Caco-2 (cell line): ENCODE measurements at regions not wholly inside any gene's neighbourhood (a gene's known extent, or its start where the extent isn't known, plus 50 kb on each side); places are given as distances from the start of the nearest gene placed in this dataset.

Source experiments
- BruUV-seq: library from RNA; stranded (reverse); fragments of 400-500 nt; replicated peaks from 2 replicates; lab custom pipeline; 2021; lab: Mats Ljungman, UMichigan
- CTCF ChIA-PET: fragments of 300-600 bp; sonication (Branson Sonifier 250); formaldehyde crosslinking; loops from one replicate; lab custom pipeline; 2022; ENCODE audit warnings: antibody characterized with exemption; lab: Charles Lee
- POLR2A ChIA-PET: fragments of 300-600 bp; sonication (Branson Sonifier 250); formaldehyde crosslinking; loops from one replicate; lab custom pipeline; 2022; ENCODE audit warnings: antibody characterized with exemption; lab: Charles Lee
- DNase-seq, 2 experiments: peaks; one replicate each; pipeline versions ENCODE4 v3.0.0 to v3.0.0-alpha.2; 2020 to 2022
- H3K27me3 ChIP-seq: replicated peaks from 2 replicates; pipeline ENCODE4 v1.6.0; 2011; ENCODE audit warnings: low read length; ENCODE audit not compliant: control insufficient read depth, insufficient read depth
- H3K36me3 ChIP-seq: 2 replicates; pipeline ENCODE4 v1.5.1; 2011; ENCODE audit warnings: low read length; ENCODE audit not compliant: control insufficient read depth, insufficient read depth
- H3K4me1 ChIP-seq: fragments of 250-450 bp; sonication (Bioruptor Pico); 2 replicates; pipeline ENCODE4 v1.5.1; 2020; ENCODE audit warnings: mild to moderate bottlenecking
- H3K4me3 ChIP-seq: 2 replicates; pipeline ENCODE4 v1.5.1; 2011; ENCODE audit warnings: low read depth, mild to moderate bottlenecking, control low read depth, low read length
- H3K9me3 ChIP-seq: fragments of 250-450 bp; sonication (Bioruptor Pico); 2 replicates; pipeline ENCODE4 v1.5.1; 2020; ENCODE audit warnings: mild to moderate bottlenecking, moderate library complexity
- H3K27ac Mint-ChIP-seq: one replicate; pipeline ENCODE4 v1.8.0; 2022; ENCODE audit warnings: mixed read lengths; ENCODE audit not compliant: unreplicated experiment
- H3K27me3 Mint-ChIP-seq: one replicate; pipeline ENCODE4 v1.8.0; 2022; ENCODE audit warnings: mixed read lengths; ENCODE audit not compliant: insufficient read depth, unreplicated experiment
- H3K36me3 Mint-ChIP-seq: one replicate; pipeline ENCODE4 v1.8.0; 2022; ENCODE audit warnings: mild to moderate bottlenecking, mixed read lengths; ENCODE audit not compliant: insufficient read depth, unreplicated experiment
- H3K4me1 Mint-ChIP-seq: one replicate; pipeline ENCODE4 v1.8.0; 2022; ENCODE audit warnings: low read depth, mixed read lengths; ENCODE audit not compliant: unreplicated experiment
- H3K4me3 Mint-ChIP-seq: one replicate; pipeline ENCODE4 v1.8.0; 2022; ENCODE audit warnings: mild to moderate bottlenecking, moderate library complexity, mixed read lengths; ENCODE audit not compliant: unreplicated experiment
- H3K9me3 Mint-ChIP-seq: one replicate; pipeline ENCODE4 v1.8.0; 2022; ENCODE audit warnings: mixed read lengths; ENCODE audit not compliant: unreplicated experiment
- intact Hi-C: fragments of 100-400 bp; cut with micrococcal nuclease; formaldehyde crosslinking; loops from one replicate; pipeline ENCODE4 v1.10.0; 2022; ENCODE audit not compliant: unreplicated experiment
- TF ChIP-seq, protein P1 (sequence below), 2 experiments: fragments of 200-600 bp in 1 of 2; IDR thresholded peaks; 1 replicate in 1 of 2; 2 replicates in 1 of 2; pipeline versions ENCODE4 v1.5.1 to v1.8.0; 2011 to 2022; ENCODE audit warnings: antibody characterized with exemption in 1 of 2, control low read depth in 1 of 2, inconsistent platforms in 1 of 2, low read depth in 1 of 2, low read length in 1 of 2, mild to moderate bottlenecking in 1 of 2, moderate library complexity in 1 of 2; ENCODE audit not compliant: insufficient read depth in 1 of 2, severe bottlenecking in 1 of 2, unreplicated experiment in 1 of 2

DNA sequence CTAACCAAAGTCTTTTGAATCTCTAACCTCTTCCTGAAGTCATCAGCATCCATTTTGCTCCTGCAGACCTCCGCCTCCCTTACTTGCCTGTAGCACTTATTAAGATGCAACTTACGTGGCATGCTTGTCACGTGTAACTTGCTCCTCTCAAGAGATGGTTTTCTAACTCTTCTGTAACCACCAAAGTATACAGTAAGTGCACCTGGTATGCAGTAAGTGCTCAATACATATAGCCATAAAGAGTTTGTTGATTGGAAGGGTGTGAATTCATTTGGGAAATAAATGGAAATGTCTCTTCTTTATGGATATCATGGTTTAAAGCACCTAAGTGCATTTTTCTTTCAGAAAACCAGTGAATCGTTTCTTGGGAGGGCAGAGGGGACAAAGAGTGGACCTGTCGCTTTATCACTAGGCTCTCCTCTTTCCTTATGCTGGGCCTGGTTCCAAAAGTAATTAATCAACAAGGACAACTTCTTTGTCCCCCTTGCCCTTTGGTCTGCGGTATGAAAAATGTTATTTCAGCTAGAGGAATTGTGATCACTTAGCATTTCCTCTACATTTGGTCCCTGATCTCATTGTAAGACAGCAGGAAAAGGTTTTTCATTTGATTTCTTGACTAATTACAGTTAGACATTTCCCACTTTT lies 370.0 kb upstream of the SPRED2 start:
- POLR2A ChIA-PET = no interaction called here
- H3K36me3 Mint-ChIP-seq = no peaks in the 10 kb centered on the region
- H3K4me1 Mint-ChIP-seq = no peaks in the 10 kb centered on the region
- no peak overlapping the region for H3K4me3 Mint-ChIP-seq
- peaks cover 15% of the 10 kb centered on the region for H3K27me3 Mint-ChIP-seq
- Histone ChIP-seq H3K4me1 (no peaks in the 10 kb centered on the region), H3K36me3 (no peaks in the 10 kb centered on the region; the same call in 1 of the 2 replicates), H3K4me3 (no peak overlapping the region), H3K9me3 (0 out of 2 replicates have a peak, but pooled peaks cover 2% of the 10 kb centered on the region), H3K27me3 (no peaks in the 10 kb centered on the region; the same call in 1 of the 2 replicates)
- CTCF ChIA-PET = no interaction called here
- BruUV-seq = no TSS peak
- no peak overlapping the region for H3K27ac Mint-ChIP-seq
- no peak for DNase-seq
- peaks cover 8% of the 10 kb centered on the region for H3K9me3 Mint-ChIP-seq
- TF ChIP-seq, protein P1, sequence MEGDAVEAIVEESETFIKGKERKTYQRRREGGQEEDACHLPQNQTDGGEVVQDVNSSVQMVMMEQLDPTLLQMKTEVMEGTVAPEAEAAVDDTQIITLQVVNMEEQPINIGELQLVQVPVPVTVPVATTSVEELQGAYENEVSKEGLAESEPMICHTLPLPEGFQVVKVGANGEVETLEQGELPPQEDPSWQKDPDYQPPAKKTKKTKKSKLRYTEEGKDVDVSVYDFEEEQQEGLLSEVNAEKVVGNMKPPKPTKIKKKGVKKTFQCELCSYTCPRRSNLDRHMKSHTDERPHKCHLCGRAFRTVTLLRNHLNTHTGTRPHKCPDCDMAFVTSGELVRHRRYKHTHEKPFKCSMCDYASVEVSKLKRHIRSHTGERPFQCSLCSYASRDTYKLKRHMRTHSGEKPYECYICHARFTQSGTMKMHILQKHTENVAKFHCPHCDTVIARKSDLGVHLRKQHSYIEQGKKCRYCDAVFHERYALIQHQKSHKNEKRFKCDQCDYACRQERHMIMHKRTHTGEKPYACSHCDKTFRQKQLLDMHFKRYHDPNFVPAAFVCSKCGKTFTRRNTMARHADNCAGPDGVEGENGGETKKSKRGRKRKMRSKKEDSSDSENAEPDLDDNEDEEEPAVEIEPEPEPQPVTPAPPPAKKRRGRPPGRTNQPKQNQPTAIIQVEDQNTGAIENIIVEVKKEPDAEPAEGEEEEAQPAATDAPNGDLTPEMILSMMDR (IDR thresholded peaks at IDR 0.05; ENCODE audit: insufficient read depth in 1 of 2, low read depth in 1 of 2, low read length in 1 of 2, severe bottlenecking in 1 of 2, unreplicated experiment in 1 of 2) = no peak
- intact Hi-C loops = no loop called here

DNA sequence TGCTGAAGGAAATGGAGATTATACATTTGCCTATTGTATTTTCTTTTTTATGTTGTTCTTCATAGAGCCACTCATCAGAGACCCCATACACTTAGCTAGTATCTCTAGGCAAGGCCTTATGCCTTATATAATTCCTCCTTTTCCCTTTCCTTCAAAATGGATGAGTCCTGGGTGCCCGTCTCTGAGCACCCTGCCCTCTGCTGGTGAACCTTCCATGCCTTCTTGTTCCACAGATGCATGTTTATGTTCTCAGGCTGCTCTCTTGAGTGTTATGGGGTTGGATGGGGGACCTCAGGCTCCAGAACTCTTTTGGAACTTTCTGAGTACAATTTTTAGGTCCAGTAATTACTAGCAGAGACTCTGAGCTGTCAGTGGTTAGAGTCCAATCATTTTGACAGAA lies 368.6 kb upstream of the SPRED2 start:
- ChIA-PET CTCF (interaction anchor here (0.7 kb wide), 1 partner anchor 153 kb away, joined by 3 read pairs; no protein-coding TSS in a partner anchor), POLR2A (no interaction called here)
- intact Hi-C loops = loop anchor here (1.0 kb wide), 2 partner anchors 79 to 161 kb away; no protein-coding TSS in a partner anchor
- TF ChIP-seq, protein P1 (IDR thresholded peaks at IDR 0.05; ENCODE audit: insufficient read depth in 1 of 2, low read depth in 1 of 2, low read length in 1 of 2, severe bottlenecking in 1 of 2, unreplicated experiment in 1 of 2) = peak; percentile 12 to 31
- Mint-ChIP-seq H3K4me3 (no peak overlapping the region), H3K36me3 (no peaks in the 10 kb centered on the region), H3K4me1 (no peaks in the 10 kb centered on the region), H3K9me3 (peaks cover 6% of the 10 kb centered on the region), H3K27me3 (peaks cover 18% of the 10 kb centered on the region), H3K27ac (no peak overlapping the region)
- no TSS peak for BruUV-seq
- peak in 1 of 2 experiments; percentile 9 for DNase-seq
- Histone ChIP-seq H3K4me3 (no peak overlapping the region), H3K27me3 (no peaks in the 10 kb centered on the region; the same call in 1 of the 2 replicates), H3K4me1 (no peaks in the 10 kb centered on the region), H3K9me3 (no peaks in the 10 kb centered on the region), H3K36me3 (no peaks in the 10 kb centered on the region; the same call in 1 of the 2 replicates)

DNA sequence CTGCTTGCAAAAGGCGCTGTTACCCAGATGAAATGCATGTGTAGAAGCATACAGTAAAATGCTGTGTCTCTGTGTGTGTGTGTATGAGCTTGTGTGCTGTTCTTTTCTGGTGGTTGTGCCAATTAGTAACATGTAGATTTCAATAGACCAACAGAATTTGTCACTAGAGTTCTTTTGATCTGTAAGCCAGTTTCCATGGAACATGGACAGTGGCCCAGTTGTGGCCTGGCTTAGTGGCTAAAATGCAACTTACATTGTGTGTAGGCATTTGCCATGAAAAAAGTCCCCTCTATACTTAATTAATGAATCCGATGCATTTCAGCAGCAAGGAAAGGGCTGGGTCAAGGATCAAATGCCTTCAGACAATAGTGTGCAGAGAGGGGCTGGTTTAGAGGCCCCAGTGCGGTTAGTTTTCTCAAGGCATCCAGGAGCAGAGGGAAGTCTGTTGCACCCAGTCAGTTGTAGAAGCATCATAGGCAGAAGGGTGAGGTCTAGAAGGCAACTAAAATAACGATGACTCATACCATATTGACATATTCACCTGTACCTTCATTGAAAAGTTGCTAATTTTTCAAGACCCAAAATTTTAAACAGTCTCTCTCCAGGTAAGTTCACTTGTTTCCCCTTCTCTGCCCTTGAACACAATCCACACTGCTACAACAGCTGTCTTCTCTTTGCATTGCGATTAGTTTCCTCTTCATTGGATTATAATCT lies 366.9 kb upstream of the SPRED2 start:
- Histone ChIP-seq H3K4me1 (no peaks in the 10 kb centered on the region), H3K27me3 (no peaks in the 10 kb centered on the region; the same call in 1 of the 2 replicates), H3K9me3 (no peaks in the 10 kb centered on the region), H3K4me3 (no peak overlapping the region), H3K36me3 (no peaks in the 10 kb centered on the region; the same call in 1 of the 2 replicates)
- Mint-ChIP-seq H3K4me1 (no peaks in the 10 kb centered on the region), H3K36me3 (no peaks in the 10 kb centered on the region), H3K4me3 (no peak overlapping the region), H3K27ac (no peak overlapping the region), H3K9me3 (no peaks in the 10 kb centered on the region), H3K27me3 (peaks cover 14% of the 10 kb centered on the region)
- TF ChIP-seq, protein P1 (IDR thresholded peaks at IDR 0.05; ENCODE audit: insufficient read depth in 1 of 2, low read depth in 1 of 2, low read length in 1 of 2, severe bottlenecking in 1 of 2, unreplicated experiment in 1 of 2) = no peak
- ChIA-PET CTCF (no interaction called here), POLR2A (no interaction called here)
- no TSS peak for BruUV-seq
- no peak for DNase-seq
- intact Hi-C loops = no loop called here
